Activated T-helper 2 cell treated with anti-CD3 and anti-CD28 coated beads, Interferon-gamma antibody, Interleukin-2, Interleukin-4, amounts not matched to agents 10 μg/mL and 5 μg/mL and 100 μg/mL, durations not matched to agents 14 hours and 24 hours and 36 hours (primary cell): ENCODE measurements at regions not wholly inside any gene's neighbourhood (a gene's known extent, or its start where the extent isn't known, plus 50 kb on each side); places are given as distances from the start of the nearest gene placed in this dataset.
"Not testable (repeated sequence)": the region's sequence is repeated elsewhere in the genome, so short reads cannot be mapped to it uniquely, and the experiment has no call there.

ENCODE experiments used
- DNase-seq: peaks from one replicate; pipeline ENCODE4 v3.0.0; 2021; ENCODE audit warnings: low spot score
- H3K27ac Mint-ChIP-seq: one replicate; pipeline ENCODE4 v1.8.0; 2021; ENCODE audit warnings: mixed read lengths
- H3K27me3 Mint-ChIP-seq: one replicate; pipeline ENCODE4 v1.8.0; 2021; ENCODE audit warnings: low read depth, mixed read lengths
- H3K36me3 Mint-ChIP-seq: one replicate; pipeline ENCODE4 v1.8.0; 2021; ENCODE audit warnings: low read depth, mixed read lengths
- H3K4me1 Mint-ChIP-seq: one replicate; pipeline ENCODE4 v1.8.0; 2021; ENCODE audit warnings: low read depth, mixed read lengths
- H3K4me3 Mint-ChIP-seq: one replicate; pipeline ENCODE4 v1.8.0; 2021; ENCODE audit warnings: low read depth, mild to moderate bottlenecking, moderate library complexity, mixed read lengths
- H3K9me3 Mint-ChIP-seq: one replicate; pipeline ENCODE4 v1.8.0; 2021; ENCODE audit warnings: mixed read lengths
- intact Hi-C: fragments of 100-400 bp; cut with micrococcal nuclease; formaldehyde crosslinking; loops from one replicate; pipeline ENCODE4 v1.15.1; 2023

DNA sequence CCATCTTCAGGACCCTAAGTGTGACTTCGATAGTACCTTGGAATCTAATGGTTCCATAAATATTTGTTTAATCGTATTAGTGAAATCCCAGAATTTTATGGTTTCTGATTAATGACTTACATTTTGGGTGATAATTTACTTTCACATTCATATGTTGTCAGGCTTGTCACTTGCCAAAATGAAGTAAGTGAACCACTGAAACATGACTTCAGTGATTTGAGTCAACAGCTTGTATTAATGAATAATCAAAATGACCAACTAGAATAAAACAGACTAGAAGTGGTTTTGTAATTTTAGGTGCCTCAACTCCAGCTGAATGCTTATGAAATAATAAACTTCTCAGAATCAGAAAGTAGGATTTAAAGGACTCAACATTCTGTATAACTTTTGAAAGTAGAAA lies 517.1 kb downstream of the PRKD1 start:
- peaks cover 49% of the 10 kb centered on the region for H3K9me3 Mint-ChIP-seq
- no peak for DNase-seq
- H3K27ac Mint-ChIP-seq = no peak overlapping the region
- H3K4me1 Mint-ChIP-seq = no peaks in the 10 kb centered on the region
- H3K36me3 Mint-ChIP-seq = no peaks in the 10 kb centered on the region
- intact Hi-C loops = no loop called here
- H3K27me3 Mint-ChIP-seq = no peaks in the 10 kb centered on the region
- no peak overlapping the region for H3K4me3 Mint-ChIP-seq

DNA sequence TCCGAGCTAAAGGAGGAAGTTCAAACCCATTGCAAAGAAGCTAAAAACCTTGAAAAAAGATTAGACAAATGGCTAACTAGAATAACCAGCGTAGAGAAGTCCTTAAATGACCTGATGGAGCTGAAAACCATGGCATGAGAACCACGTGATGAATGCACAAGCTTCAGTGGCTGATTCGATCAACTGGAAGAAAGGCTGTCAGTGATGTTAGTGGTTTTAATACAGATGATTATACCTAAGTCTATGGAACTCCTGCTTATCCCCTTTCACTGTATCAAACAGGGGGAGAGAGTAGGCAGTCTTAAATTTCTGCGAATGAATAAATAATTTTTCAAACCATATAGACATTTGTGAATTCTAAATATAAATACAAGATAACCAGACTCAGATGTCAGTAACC lies 512.7 kb downstream of the PRKD1 start:
- not testable (repeated sequence) for H3K4me3 Mint-ChIP-seq, H3K4me1 Mint-ChIP-seq

DNA sequence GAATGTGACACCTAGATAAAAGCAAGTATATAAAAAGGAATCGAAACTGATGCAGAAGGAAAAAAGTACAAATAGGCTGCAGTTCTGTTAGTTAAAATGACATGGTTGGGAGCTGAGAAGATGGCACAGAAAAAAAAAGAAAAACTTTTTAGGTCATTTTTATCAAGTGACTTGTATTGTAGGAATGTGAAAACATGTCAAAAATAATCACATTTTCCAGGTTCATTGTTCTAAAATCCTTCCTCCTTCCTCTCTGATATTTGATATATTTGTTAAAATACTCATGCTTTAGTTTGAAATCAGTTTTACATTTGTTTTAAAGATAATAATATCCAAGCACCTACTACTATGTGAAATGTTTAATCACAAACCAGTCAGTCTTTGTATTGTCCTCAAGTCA lies 507.9 kb downstream of the PRKD1 start:
- Mint-ChIP-seq H3K36me3 (no peaks in the 10 kb centered on the region), H3K4me3 (no peak overlapping the region), H3K9me3 (peaks cover 23% of the 10 kb centered on the region), H3K4me1 (no peaks in the 10 kb centered on the region), H3K27ac (no peak overlapping the region), H3K27me3 (no peaks in the 10 kb centered on the region)
- no peak for DNase-seq
- intact Hi-C loops = no loop called here

More for the DNA sequence above, 512.7 kb downstream of the PRKD1 start:
- DNase-seq, H3K27me3 Mint-ChIP-seq, intact Hi-C loops, H3K27ac Mint-ChIP-seq, H3K36me3 Mint-ChIP-seq: not testable (repeated sequence)
- peaks cover 33% of the 10 kb centered on the region for H3K9me3 Mint-ChIP-seq

DNA sequence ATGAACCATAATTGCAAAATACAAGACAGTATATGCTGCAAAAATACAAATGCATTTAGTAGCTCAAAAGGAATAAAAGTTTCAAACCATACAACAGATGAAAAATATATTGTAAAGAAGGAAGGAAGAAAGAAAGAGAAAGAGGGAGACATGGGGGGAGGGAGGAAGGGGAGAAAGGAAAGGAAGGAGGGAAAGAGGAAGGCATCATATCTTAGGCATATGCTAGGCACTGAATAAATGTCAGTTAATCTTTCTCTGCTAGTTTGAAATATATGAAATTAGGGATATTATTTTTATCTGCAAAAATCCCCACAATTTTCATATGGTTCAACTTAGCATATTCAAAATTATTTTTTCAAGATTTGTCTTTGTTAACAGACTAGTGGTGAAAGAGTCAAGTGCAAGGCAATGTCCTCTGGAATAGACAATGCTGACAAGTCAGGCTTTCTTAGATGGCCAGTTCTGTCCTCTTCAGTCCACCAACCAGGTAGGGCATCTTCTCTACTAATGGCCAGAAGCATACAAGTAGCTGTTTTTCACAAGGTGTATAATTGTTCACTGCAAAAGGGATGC lies 506.4 kb downstream of the PRKD1 start:
- Mint-ChIP-seq H3K36me3 (no peaks in the 10 kb centered on the region), H3K27ac (no peak overlapping the region), H3K9me3 (peaks cover 37% of the 10 kb centered on the region), H3K4me1 (no peaks in the 10 kb centered on the region), H3K4me3 (no peak overlapping the region), H3K27me3 (no peaks in the 10 kb centered on the region)
- DNase-seq = no peak
- intact Hi-C loops = no loop called here

DNA sequence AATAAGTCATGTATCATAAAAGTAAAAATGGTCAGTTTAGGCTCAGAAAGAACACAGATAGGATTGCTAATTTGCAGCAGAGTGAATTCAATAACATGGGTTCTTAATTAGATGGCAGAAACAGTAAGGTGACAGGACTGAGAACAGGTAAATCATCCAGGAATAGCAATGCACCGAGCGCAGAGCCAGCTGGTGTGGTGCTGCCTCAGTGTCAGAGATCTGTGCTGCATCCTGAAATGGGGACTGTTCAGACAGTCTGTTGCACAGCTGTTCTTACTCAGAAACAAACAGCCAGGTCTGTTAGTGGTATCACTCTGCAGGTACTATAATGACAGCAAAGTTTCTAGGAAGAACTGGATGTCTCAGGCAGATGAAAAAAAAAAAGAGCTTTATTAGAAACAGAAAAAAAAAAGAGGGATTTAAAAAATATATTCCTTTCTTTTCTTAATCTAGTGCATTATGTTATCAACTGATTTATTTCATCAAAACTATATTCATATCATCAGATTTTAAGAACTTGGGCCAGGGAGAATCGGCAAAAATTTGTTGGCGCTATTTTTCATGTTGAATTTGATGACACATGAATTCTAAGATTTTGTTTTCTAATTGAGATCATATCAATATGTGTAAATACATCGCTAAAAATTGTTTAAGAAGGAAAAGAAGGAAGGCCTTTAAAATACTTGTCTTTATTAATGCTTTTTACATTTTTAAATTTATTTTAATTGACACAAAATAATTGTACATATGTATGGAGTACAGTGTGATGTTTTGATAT lies 501.8 kb downstream of the PRKD1 start:
- Mint-ChIP-seq H3K27ac (no peak overlapping the region), H3K36me3 (no peaks in the 10 kb centered on the region), H3K27me3 (no peaks in the 10 kb centered on the region), H3K4me1 (no peaks in the 10 kb centered on the region), H3K9me3 (peaks cover 43% of the 10 kb centered on the region), H3K4me3 (no peak overlapping the region)
- no peak for DNase-seq
- intact Hi-C loops = no loop called here

DNA sequence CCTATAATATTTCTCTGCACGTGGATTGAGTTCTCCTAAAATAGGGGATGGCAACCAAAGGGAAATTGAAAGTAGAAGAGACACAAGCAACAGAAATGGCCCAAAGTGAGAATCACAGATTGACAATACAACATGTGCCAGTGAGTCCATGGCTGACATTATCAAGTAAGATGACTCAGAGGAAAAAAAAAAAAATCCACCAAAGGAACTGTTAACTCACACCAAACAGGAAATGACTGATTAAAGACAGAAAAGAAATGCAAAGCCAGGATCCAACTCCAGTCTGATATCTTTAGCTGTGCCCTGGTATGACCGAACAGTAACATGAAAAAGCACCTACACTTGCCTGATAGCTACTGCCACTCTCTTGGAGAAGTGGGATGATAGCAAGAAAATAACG lies 485.0 kb downstream of the PRKD1 start:
- intact Hi-C loops = no loop called here
- Mint-ChIP-seq H3K9me3 (peaks cover 48% of the 10 kb centered on the region), H3K4me3 (no peak overlapping the region), H3K27ac (no peak overlapping the region), H3K4me1 (no peaks in the 10 kb centered on the region), H3K27me3 (no peaks in the 10 kb centered on the region), H3K36me3 (no peaks in the 10 kb centered on the region)
- no peak for DNase-seq

DNA sequence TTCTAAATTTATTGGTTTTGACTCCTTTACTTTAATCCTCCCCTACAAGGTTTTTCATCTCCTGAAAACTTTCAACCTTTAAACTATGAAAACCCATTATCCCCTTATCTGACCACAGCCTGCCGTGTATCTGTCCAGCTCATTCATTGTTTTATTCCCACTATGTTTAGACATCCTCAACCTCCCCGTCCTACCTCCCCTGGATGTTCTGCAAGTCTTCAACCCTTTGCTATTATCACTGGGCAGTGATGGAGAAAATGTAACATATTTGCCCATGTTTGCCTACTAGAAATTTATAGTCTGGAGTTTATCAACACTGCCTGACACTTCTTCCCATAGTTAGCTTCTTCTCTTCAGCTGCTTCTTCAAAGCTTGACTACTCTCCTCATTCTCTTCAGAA lies 483.4 kb downstream of the PRKD1 start:
- Mint-ChIP-seq H3K9me3 (peaks cover 37% of the 10 kb centered on the region), H3K4me1 (no peaks in the 10 kb centered on the region), H3K27me3 (no peaks in the 10 kb centered on the region), H3K36me3 (no peaks in the 10 kb centered on the region), H3K27ac (no peak overlapping the region), H3K4me3 (no peak overlapping the region)
- intact Hi-C loops = no loop called here
- DNase-seq = no peak

DNA sequence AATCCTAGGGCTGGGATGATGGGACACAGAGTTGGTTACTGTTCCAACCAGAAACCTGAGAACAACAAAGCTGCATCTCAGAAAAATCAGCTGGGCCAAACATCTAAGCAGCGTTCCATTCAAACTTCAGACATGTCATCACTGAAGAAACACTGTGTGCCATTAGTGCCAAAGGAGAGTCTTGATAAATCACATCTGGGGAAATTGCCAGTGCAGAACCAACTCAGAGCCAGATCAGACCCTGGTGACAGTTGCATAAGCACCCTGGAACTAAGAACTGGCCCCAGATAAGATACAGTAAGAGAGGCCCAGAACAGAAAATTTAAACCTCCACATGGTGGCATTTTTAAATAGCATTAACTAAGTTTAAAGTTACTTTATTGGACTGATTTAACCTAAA lies 482.8 kb downstream of the PRKD1 start:
- no peaks in the 10 kb centered on the region for H3K4me1 Mint-ChIP-seq
- DNase-seq = no peak
- H3K9me3 Mint-ChIP-seq = peaks cover 33% of the 10 kb centered on the region
- H3K27me3 Mint-ChIP-seq = no peaks in the 10 kb centered on the region
- intact Hi-C loops = no loop called here
- no peaks in the 10 kb centered on the region for H3K36me3 Mint-ChIP-seq
- no peak overlapping the region for H3K4me3 Mint-ChIP-seq
- no peak overlapping the region for H3K27ac Mint-ChIP-seq

DNA sequence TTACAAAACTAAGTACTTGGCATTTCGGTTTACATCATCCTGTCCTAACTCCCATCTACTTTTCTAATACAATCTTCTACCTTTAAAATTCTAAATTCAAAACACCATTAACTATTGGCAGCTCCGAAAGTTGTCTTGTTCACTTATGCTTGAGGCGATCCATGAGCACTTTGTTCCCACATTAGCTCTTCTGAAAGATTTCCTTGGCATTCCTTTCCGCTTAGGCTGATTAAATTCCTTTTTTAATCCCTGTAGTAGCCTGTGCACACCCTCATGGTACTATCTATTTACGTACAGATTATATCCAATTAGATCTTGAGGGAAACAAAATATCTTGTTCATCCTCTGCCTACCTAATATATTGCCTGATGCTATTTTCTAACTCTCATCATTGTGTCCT lies 480.7 kb downstream of the PRKD1 start:
- intact Hi-C loops = no loop called here
- DNase-seq = no peak
- no peak overlapping the region for H3K4me3 Mint-ChIP-seq
- no peak overlapping the region for H3K27ac Mint-ChIP-seq
- H3K9me3 Mint-ChIP-seq = peaks cover 49% of the 10 kb centered on the region
- no peaks in the 10 kb centered on the region for H3K36me3 Mint-ChIP-seq
- H3K27me3 Mint-ChIP-seq = no peaks in the 10 kb centered on the region
- no peaks in the 10 kb centered on the region for H3K4me1 Mint-ChIP-seq

DNA sequence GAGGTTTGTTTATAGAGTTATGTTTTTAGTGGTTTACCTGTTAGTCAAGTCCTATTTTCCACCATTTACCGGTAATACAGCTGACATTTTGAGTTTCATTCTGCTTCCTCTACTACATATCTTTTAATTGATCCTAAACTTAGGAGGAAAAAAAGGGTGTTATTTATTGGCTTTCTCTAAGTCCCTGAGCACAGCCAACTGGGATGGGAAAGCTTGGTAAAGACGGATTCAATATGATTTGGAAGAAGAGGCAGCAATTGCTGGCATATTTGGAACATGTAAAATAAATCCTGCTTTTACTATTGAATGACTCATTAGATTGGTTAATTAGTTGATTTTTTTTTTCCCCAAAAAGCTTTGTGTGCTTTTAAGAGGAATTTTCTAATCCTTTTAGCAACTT lies 475.7 kb downstream of the PRKD1 start:
- no peak overlapping the region for H3K4me3 Mint-ChIP-seq
- peaks cover 34% of the 10 kb centered on the region for H3K9me3 Mint-ChIP-seq
- no peak overlapping the region for H3K27ac Mint-ChIP-seq
- intact Hi-C loops = no loop called here
- no peaks in the 10 kb centered on the region for H3K27me3 Mint-ChIP-seq
- no peaks in the 10 kb centered on the region for H3K36me3 Mint-ChIP-seq
- DNase-seq = no peak
- H3K4me1 Mint-ChIP-seq = no peaks in the 10 kb centered on the region

DNA sequence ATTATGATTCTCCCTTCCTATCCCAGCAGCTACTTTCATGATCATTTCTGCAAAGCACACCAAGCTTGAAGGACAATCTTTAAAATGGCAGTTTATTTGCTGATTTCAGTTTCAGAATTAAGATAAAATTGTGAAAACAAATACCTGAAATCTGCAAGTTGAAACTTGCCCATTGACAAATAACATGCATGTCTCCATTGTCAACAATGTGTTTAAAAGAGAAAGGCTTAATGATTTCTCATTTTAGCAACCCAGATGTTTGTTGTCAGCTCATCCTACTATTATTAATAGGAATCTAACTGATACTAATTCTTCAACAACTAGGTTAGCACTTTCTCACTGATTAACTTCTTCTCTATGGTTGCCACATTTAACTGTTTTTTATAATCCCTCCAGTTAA lies 474.6 kb downstream of the PRKD1 start:
- peaks cover 30% of the 10 kb centered on the region for H3K9me3 Mint-ChIP-seq
- DNase-seq = no peak
- intact Hi-C loops = no loop called here
- H3K4me1 Mint-ChIP-seq = no peaks in the 10 kb centered on the region
- no peaks in the 10 kb centered on the region for H3K27me3 Mint-ChIP-seq
- no peaks in the 10 kb centered on the region for H3K36me3 Mint-ChIP-seq
- no peak overlapping the region for H3K4me3 Mint-ChIP-seq
- H3K27ac Mint-ChIP-seq = no peak overlapping the region

DNA sequence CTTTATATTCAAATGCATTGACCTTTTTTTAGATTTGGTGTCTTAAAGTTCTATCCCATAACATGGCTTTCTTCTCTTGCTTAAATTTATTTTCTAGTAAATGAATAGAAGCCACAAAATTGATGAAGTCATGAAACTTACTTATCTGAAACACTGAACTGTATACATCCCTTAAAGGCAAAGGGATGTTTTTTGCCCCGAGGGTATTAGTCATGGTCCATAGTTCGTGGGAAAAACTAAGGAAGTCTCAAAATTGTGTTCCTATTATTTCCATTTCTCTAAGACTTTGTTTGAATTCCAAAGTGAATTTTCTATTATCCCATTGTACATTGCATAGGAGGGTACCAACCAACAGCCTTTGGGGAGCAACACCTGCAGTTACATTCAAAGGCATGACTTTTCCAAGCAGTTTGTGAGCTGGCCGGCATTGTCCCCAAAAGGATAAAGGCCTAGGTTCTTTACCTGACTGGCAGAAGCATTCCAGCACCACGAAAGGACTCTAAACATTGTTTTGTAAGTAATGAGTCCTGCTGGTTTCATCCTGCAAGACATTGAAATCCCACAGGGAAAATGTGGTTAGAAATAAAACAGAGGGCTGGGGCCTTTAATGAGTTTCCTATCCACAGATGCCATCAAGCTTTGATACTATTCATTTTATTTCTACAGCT lies 473.5 kb downstream of the PRKD1 start:
- intact Hi-C loops = no loop called here
- DNase-seq = no peak
- H3K36me3 Mint-ChIP-seq = no peaks in the 10 kb centered on the region
- no peak overlapping the region for H3K4me3 Mint-ChIP-seq
- peaks cover 30% of the 10 kb centered on the region for H3K9me3 Mint-ChIP-seq
- no peaks in the 10 kb centered on the region for H3K27me3 Mint-ChIP-seq
- no peak overlapping the region for H3K27ac Mint-ChIP-seq
- H3K4me1 Mint-ChIP-seq = no peaks in the 10 kb centered on the region

DNA sequence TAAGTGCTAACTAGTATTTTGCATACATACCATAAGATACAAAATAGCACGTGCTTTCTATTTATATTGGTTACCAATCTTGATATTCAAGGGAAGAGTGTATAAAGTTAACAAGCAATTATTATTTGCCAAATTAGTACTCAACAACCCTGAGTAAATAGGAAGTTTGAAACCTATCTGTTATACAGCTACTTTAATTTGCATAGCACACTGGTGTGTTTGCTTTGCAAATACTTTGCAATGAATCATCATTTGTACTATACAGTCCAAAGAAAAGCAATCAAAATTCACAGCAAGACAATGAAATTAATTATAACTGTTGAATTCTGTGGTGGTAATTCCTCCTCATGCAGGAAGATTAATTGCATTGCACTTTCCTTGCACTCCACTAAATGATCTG lies 469.1 kb downstream of the PRKD1 start:
- intact Hi-C loops = no loop called here
- Mint-ChIP-seq H3K4me1 (no peaks in the 10 kb centered on the region), H3K4me3 (no peak overlapping the region), H3K9me3 (peaks cover 22% of the 10 kb centered on the region), H3K36me3 (no peaks in the 10 kb centered on the region), H3K27ac (no peak overlapping the region), H3K27me3 (no peaks in the 10 kb centered on the region)
- no peak for DNase-seq
